K562 (cell line): ENCODE measurements at regions not wholly inside any gene's neighbourhood (a gene's known extent, or its start where the extent isn't known, plus 50 kb on each side); places are given as distances from the start of the nearest gene placed in this dataset.

ENCODE experiments used
- ATAC-seq: fragments of 200-7000 bp; cut with Tn5 transposase; 3 replicates; pipeline ENCODE4 v1.9.1; 2020; ENCODE audit warnings: moderate library complexity
- BruUV-seq: library from RNA; stranded (reverse); fragments of 400-500 nt; replicated peaks from 2 replicates; lab custom pipeline; 2021; lab: Mats Ljungman, UMichigan
- CTCF ChIA-PET: fragments of 300-600 bp; formaldehyde crosslinking; extraction: SDS; loops from one replicate; lab custom pipeline; 2021; ENCODE audit warnings: low intra/inter-chr PET ratio; lab: Yijun Ruan, JAX
- POLR2A ChIA-PET: fragments of 300-600, 350-650 bp; sonication (Branson Sonifier 250); formaldehyde crosslinking; extraction: SDS; loops from one replicate; lab custom pipeline; 2021; ENCODE audit warnings: antibody characterized with exemption, inconsistent platforms; lab: Yijun Ruan, JAX
- DNase-seq, 4 experiments: peaks; one replicate each; pipeline versions ENCODE4 v3.0.0 to v3.0.0-alpha.2; 2011 to 2018; ENCODE audit warnings: low spot score in 3 of 4, mixed read lengths in 3 of 4; ENCODE audit errors: extremely low read depth in 1 of 4
- FAIRE-seq: peaks from 2 replicates; lab custom pipeline; 2011; peaks lifted over from hg19 to GRCh38; lab: Jason Lieb, UNC
- H2AFZ ChIP-seq: 2 replicates; pipeline ENCODE4 v1.6.0; 2011; ENCODE audit warnings: low read depth, low read length, control low read depth, inconsistent platforms
- H3K27ac ChIP-seq: fragments of 200-600 bp; 3 replicates; pipeline ENCODE4 v1.8.0; 2011; ENCODE audit warnings: low read depth, mild to moderate bottlenecking, control low read depth, inconsistent platforms, low read length, moderate library complexity, mixed read lengths; ENCODE audit errors: extremely low read depth
- H3K27me3 ChIP-seq, 2 experiments: fragments of 300-600 bp in 1 of 2; 2 replicates in 1 of 2; 3 replicates in 1 of 2; pipeline versions ENCODE4 v1.6.0 to v1.8.0; 2011; ENCODE audit warnings: inconsistent platforms in 2 of 2, low read length in 2 of 2, mild to moderate bottlenecking in 1 of 2, mixed read lengths in 1 of 2, moderate library complexity in 1 of 2; ENCODE audit not compliant: control insufficient read depth in 2 of 2, insufficient read depth in 2 of 2
- H3K36me3 ChIP-seq: fragments of 300-600 bp; 3 replicates; pipeline ENCODE4 v1.8.0; 2011; ENCODE audit warnings: mild to moderate bottlenecking, low read length, inconsistent platforms; ENCODE audit not compliant: control insufficient read depth, insufficient read depth
- H3K4me1 ChIP-seq, 2 experiments: fragments of 200-600 bp in 1 of 2; replicated peaks in 1 of 2; 2 replicates in 1 of 2; 3 replicates in 1 of 2; pipeline versions ENCODE4 v1.5.1 to v1.8.0; 2011; ENCODE audit warnings: inconsistent platforms in 2 of 2, low read length in 2 of 2, mild to moderate bottlenecking in 1 of 2, mixed read lengths in 1 of 2, moderate library complexity in 1 of 2; ENCODE audit not compliant: control insufficient read depth in 2 of 2, insufficient read depth in 2 of 2
- H3K4me2 ChIP-seq: 2 replicates; pipeline ENCODE4 v1.6.1; 2011; ENCODE audit warnings: low read length, control low read depth, inconsistent platforms, mixed read lengths; ENCODE audit not compliant: insufficient read depth
- H3K4me3 ChIP-seq: fragments of 200-600 bp; sonication (generic), shearing (Covaris generic); 2 replicates; pipeline ENCODE4 v1.5.1; 2016; ENCODE audit warnings: control low read depth, inconsistent platforms
- H3K79me2 ChIP-seq: fragments of 200-600 bp; 3 replicates; pipeline ENCODE4 v1.8.0; 2011; ENCODE audit warnings: low read length, inconsistent platforms; ENCODE audit not compliant: control insufficient read depth, insufficient read depth
- H3K9ac ChIP-seq, 2 experiments: 2 replicates each; pipeline versions ENCODE4 v1.6.0 to v1.6.1; 2011; ENCODE audit warnings: low read depth in 2 of 2, low read length in 2 of 2, control low read depth in 1 of 2, inconsistent platforms in 1 of 2, mild to moderate bottlenecking in 1 of 2, mixed read lengths in 1 of 2; ENCODE audit not compliant: insufficient read depth in 1 of 2
- H3K9me1 ChIP-seq: one replicate; pipeline ENCODE4 v1.6.0; 2011; ENCODE audit warnings: inconsistent platforms, mild to moderate bottlenecking, low read length, moderate library complexity; ENCODE audit not compliant: control insufficient read depth, insufficient read depth
- H3K9me3 ChIP-seq: replicated peaks from 2 replicates; pipeline ENCODE4 v1.5.1; 2011; ENCODE audit warnings: low read depth, low read length, inconsistent platforms; ENCODE audit not compliant: control insufficient read depth, insufficient read depth
- H4K20me1 ChIP-seq: replicated peaks from 2 replicates; pipeline ENCODE4 v1.6.1; 2011; ENCODE audit warnings: low read length, inconsistent platforms, mixed read lengths; ENCODE audit not compliant: control insufficient read depth, insufficient read depth
- CGGBP1 ChIP-seq: fragments of 250-450 bp; sonication (Bioruptor Pico); IDR thresholded peaks from 2 replicates; pipeline ENCODE4 v1.9.0; 2021; ENCODE audit warnings: mild to moderate bottlenecking
- ETS1 ChIP-seq: conservative IDR thresholded peaks from 2 replicates; pipeline ENCODE4 v1.6.1; 2011; ENCODE audit warnings: low read depth, mild to moderate bottlenecking, low read length; ENCODE audit not compliant: control insufficient read depth
- FOSL1 ChIP-seq: fragments of 200-800 bp; sonication (Bioruptor generic); conservative IDR thresholded peaks from 2 replicates; pipeline ENCODE4 v1.6.1; 2016; ENCODE audit warnings: missing genetic modification characterization, missing compliant biosample characterization
- GATAD2A ChIP-seq: fragments of 450-650 bp; IDR thresholded peaks from 2 replicates; pipeline ENCODE4 v1.6.1; 2017
- HCFC1 ChIP-seq: IDR thresholded peaks from 2 replicates; pipeline ENCODE4 v1.6.1; 2012; ENCODE audit warnings: low read depth, low read length, improper control_type of control experiment
- MEIS2 ChIP-seq: fragments of 450-650 bp; IDR thresholded peaks from 2 replicates; pipeline ENCODE4 v1.6.1; 2014; ENCODE audit warnings: mild to moderate bottlenecking; ENCODE audit not compliant: partially characterized antibody
- NBN ChIP-seq: fragments of 450-650 bp; IDR thresholded peaks from 2 replicates; pipeline ENCODE4 v1.6.1; 2016; ENCODE audit warnings: low read depth, mild to moderate bottlenecking
- RBM17 ChIP-seq: fragments of 200-400 bp; formaldehyde crosslinking; IDR thresholded peaks from 2 replicates; pipeline ENCODE4 v1.6.1; 2017; ENCODE audit warnings: low read depth, mild to moderate bottlenecking, low read length, borderline replicate concordance
- SAFB2 ChIP-seq: fragments of 200-400 bp; formaldehyde crosslinking; IDR thresholded peaks from 2 replicates; pipeline ENCODE4 v1.6.1; 2018; ENCODE audit warnings: borderline replicate concordance, low read length, low read depth, moderate library complexity; ENCODE audit not compliant: severe bottlenecking
- SMAD1 ChIP-seq: fragments of 150-350 bp; IDR thresholded peaks from 2 replicates; pipeline ENCODE4 v1.6.1; 2014; ENCODE audit warnings: low read length, low read depth; ENCODE audit not compliant: partially characterized antibody
- TFAP4 ChIP-seq: sonication (generic); formaldehyde crosslinking; IDR thresholded peaks from 2 replicates; pipeline ENCODE4 v1.8.0; 2022; ENCODE audit warnings: missing genetic modification reagents, mild to moderate bottlenecking, moderate library complexity, borderline replicate concordance
- TRIM25 ChIP-seq: fragments of 450-650 bp; IDR thresholded peaks from 2 replicates; pipeline ENCODE4 v1.7.0; 2016; ENCODE audit warnings: borderline replicate concordance
- ZKSCAN3 ChIP-seq: fragments of 250-450 bp; sonication (Bioruptor Pico); IDR thresholded peaks from 2 replicates; pipeline ENCODE4 v1.4.0; 2020
- ZNF121 ChIP-seq: sonication (generic); formaldehyde crosslinking; conservative IDR thresholded peaks from 2 replicates; pipeline ENCODE4 v1.8.0; 2022; ENCODE audit warnings: missing genetic modification reagents
- ZNF395 ChIP-seq: fragments of 200-800 bp; sonication (Bioruptor generic); IDR thresholded peaks from 2 replicates; pipeline ENCODE4 v1.6.1; 2017; ENCODE audit warnings: missing genetic modification characterization, missing compliant biosample characterization
- ZNF766 ChIP-seq: fragments of 200-800 bp; sonication (Bioruptor generic); conservative IDR thresholded peaks from 2 replicates; pipeline ENCODE4 v1.6.1; 2016; ENCODE audit warnings: missing genetic modification characterization, missing compliant biosample characterization
- WGBS: fragments of 100-300 bp; shearing (Covaris generic); methylation state at CpG from one replicate; pipeline ENCODE4 v1.1.6; 2016; ENCODE audit warnings: low coverage, mixed read lengths; ENCODE audit not compliant: insufficient coverage; ENCODE audit errors: missing lambda C conversion rate; 5-methylcytosine and 5-hydroxymethylcytosine counted together
- in situ Hi-C: fragments of 300-500 bp; cut with MboI; formaldehyde crosslinking; loops from 4 replicates; pipeline ENCODE4 v1.15.0; 2018; ENCODE audit warnings: inconsistent platforms, mixed read lengths
- intact Hi-C: fragments of 100-400 bp; cut with micrococcal nuclease; formaldehyde crosslinking; loops from 2 replicates; pipeline ENCODE4 v1.14.2; 2022

GRCh38 chr12:106006940-106007339 is 131.8 kb downstream of the NUAK1 start:
- no peak for ATAC-seq
- TF ChIP-seq ZKSCAN3 (CRISPR knock-in tag) = no peak
- no peak for TF ChIP-seq RBM17
- TF ChIP-seq ZNF766 = no peak
- no peak for TF ChIP-seq ZNF395 (CRISPR knock-in tag)
- TF ChIP-seq MEIS2 = no peak
- TF ChIP-seq TFAP4 = no peak
- no peak for TF ChIP-seq SMAD1
- no peak for TF ChIP-seq CGGBP1
- no peak for TF ChIP-seq ZNF121 (CRISPR knock-in tag)
- no peak for TF ChIP-seq FOSL1 (tag)
- no peak for TF ChIP-seq ETS1
- TF ChIP-seq GATAD2A = no peak
- no peak for TF ChIP-seq TRIM25
- TF ChIP-seq NBN = no peak
- no peak for TF ChIP-seq HCFC1
- no peak for TF ChIP-seq SAFB2
- TF ChIP-seq, all 486 proteins: peak for 0
- ChIA-PET CTCF (no interaction called here), POLR2A (no interaction called here)
- intact Hi-C loops (no loop called here), in situ Hi-C loops (no loop called here)
- Histone ChIP-seq H3K9ac (no peak overlapping the region), H3K27ac (no peak overlapping the region), H3K9me1 (no peaks in the 10 kb centered on the region), H2AFZ (no peak overlapping the region), H3K4me3 (no peak overlapping the region), H3K36me3 (no peaks in the 10 kb centered on the region), H3K27me3 (no peaks in the 10 kb centered on the region), H3K4me1 (no peaks in the 10 kb centered on the region), H3K9me3 (no peaks in the 10 kb centered on the region), H3K4me2 (no peak overlapping the region), H4K20me1 (no peaks in the 10 kb centered on the region), H3K79me2 (no peaks in the 10 kb centered on the region)
- BruUV-seq = no TSS peak
- FAIRE-seq = no peak
- no peak for DNase-seq
- 0% methylated on average over 2 of the region's 2 CpGs for WGBS
